ENCODE measurements at regions not wholly inside any gene's neighbourhood (a gene's known extent, or its start where the extent isn't known, plus 50 kb on each side); places are given as distances from the start of the nearest gene placed in this dataset.
A peak's percentile ranks its signal among the peaks of the same experiment; 100 is the strongest.

DNA sequence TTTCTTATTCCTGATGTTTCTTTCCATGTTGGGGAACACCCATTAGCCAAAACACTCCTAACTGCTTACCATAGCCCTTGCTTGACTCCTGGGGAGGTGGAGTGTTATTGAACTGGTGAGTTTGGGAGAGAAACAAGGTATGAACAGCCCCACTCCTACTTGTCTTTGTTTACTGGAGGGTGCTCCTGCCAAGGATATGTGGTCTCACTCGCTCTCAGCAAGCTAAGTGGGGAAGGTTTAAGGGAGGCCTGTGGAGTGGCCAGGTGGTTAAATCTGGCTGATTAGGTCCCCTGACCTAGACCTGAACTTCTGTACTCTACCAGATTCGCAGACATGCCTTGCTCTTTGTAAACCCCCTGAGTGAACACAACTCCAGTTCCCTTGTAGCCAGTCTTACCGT, 300.1 kb downstream of the PTEN start:
- H3K4me3 ChIP-seq (replicated peaks; ENCODE audit: low read depth, low read length), result no peak overlapping the region
- DNase-seq (ENCODE audit: low read depth), result no peak
- TF ChIP-seq, protein P1, sequence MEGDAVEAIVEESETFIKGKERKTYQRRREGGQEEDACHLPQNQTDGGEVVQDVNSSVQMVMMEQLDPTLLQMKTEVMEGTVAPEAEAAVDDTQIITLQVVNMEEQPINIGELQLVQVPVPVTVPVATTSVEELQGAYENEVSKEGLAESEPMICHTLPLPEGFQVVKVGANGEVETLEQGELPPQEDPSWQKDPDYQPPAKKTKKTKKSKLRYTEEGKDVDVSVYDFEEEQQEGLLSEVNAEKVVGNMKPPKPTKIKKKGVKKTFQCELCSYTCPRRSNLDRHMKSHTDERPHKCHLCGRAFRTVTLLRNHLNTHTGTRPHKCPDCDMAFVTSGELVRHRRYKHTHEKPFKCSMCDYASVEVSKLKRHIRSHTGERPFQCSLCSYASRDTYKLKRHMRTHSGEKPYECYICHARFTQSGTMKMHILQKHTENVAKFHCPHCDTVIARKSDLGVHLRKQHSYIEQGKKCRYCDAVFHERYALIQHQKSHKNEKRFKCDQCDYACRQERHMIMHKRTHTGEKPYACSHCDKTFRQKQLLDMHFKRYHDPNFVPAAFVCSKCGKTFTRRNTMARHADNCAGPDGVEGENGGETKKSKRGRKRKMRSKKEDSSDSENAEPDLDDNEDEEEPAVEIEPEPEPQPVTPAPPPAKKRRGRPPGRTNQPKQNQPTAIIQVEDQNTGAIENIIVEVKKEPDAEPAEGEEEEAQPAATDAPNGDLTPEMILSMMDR (IDR thresholded peaks at IDR 0.05; ENCODE audit: low read length, missing control alignments), result no peak

DNA sequence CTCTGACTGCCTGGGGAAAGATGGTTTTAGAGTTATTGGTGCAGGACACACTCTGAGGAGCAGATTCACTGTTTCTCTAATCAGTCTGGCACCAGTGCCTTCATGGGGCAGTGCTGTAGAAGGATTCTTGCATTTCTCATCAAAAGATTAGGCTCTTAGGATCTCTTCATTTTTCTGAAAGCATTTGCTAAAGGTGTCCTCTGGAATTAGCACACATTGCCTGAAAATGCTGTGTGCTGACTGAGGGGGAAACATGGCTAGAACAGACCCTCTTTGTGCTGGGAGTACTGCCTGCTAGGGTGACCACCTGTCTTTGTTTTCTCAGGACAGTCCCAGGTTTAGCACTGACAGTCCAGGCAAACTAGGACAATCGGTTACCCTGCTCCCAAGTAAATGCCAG, 301.0 kb downstream of the PTEN start:
- H3K4me3 ChIP-seq (replicated peaks; ENCODE audit: low read depth, low read length), result no peak overlapping the region
- TF ChIP-seq, protein P1 (IDR thresholded peaks at IDR 0.05; ENCODE audit: low read length, missing control alignments), result no peak
- no peak for DNase-seq (ENCODE audit: low read depth)

DNA sequence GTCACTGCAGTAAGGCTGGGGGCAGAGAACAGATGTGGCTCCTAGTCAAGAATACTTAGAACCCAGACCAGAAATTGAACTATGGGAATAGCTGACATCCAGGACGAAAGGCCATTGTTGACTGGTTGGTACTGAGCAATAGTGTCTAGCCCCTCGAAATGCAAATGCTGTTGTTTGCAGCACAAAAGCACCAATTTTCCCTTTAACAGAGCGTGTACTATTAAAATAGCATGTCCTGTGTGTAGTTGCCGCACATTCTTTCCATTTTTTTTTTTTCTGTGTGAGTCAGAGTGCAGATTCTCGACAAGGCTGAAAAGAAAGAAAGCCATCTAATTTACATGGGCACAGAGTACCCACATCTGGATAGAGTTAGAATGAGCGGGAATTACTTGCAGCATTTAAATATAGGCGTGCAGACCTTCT, 302.4 kb downstream of the PTEN start:
- H3K4me3 ChIP-seq (replicated peaks; ENCODE audit: low read depth, low read length), result no peak overlapping the region
- TF ChIP-seq, protein P1 (IDR thresholded peaks at IDR 0.05; ENCODE audit: low read length, missing control alignments), result no peak
- peak; percentile 42 for DNase-seq (ENCODE audit: low read depth)

DNA sequence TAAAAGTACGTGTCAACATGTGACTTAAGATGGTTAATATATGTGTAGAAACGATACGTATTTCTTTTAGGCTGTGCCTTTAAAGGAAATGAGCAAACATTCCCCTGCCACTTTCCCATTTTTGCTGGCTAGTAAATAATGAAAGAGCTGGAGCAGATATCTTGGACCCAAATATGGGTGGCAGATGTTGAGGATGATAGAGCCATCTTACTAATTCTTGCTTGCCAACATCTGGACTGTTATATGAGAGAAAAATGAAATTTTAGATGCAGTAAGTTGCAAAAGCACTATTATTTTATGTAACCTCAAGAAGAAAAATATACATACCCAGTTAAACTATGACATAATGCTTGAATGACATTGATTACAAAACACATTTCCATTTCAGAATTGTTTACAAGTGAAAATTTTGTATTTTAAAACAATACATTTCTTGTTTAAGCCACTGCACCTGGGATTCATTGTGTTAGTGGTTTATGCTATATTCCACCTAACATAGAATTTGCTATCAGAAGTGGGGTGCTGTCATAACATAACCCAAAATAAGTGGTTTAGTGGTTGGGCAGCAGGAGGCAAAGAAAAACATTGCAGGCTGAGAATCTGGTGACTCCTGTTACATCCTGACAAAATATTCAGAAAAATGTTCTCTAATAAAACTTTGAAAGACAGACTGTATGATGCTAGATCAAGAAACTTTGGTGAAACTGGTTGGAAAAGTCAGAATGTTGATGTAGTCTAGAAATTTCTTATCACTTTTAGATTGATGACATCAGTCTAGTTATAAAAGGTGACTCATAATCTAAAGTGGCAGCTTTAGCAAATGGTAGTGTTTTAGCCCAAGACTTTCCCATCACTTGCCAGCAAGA, 305.0 kb downstream of the PTEN start:
- TF ChIP-seq, protein P1 (IDR thresholded peaks at IDR 0.05; ENCODE audit: low read length, missing control alignments), result no peak
- no peak for DNase-seq (ENCODE audit: low read depth)
- H3K4me3 ChIP-seq (replicated peaks; ENCODE audit: low read depth, low read length), result no peak overlapping the region

DNA sequence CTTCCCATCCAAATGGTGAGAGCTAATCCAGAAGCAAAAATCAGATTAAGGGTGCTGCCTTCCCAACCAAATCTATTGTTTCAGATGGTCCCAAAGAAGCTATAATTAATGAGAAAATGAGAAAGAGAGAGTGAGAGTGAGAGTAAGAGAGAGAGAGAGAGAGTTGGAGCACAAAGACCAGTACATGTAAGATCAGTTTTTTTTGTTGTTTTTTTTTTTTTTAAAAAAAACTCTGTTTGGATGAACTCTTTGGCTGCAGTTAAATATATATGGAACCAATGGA, 305.6 kb downstream of the PTEN start:
- no peak for DNase-seq (ENCODE audit: low read depth)
- TF ChIP-seq, protein P1 (IDR thresholded peaks at IDR 0.05; ENCODE audit: low read length, missing control alignments), result no peak
- H3K4me3 ChIP-seq (replicated peaks; ENCODE audit: low read depth, low read length), result no peak overlapping the region

DNA sequence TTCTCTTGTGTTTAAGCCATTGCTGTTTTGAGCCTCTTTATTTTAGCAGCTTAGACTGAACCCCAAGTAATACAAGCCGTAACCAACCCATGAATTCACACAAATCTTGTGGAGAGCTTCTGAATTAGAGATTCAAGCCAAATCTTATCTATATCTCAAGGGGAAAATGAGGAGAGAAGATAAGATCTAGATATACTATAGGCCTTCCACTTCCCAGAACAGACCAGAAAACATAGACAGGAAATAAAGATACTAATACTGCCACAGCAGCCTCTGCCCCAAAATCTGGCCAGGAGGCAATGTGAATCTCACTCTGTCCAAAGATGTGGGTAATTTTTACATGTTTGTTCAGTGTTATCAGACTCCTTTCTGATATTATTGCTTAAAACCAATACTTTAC, 307.2 kb downstream of the PTEN start:
- no peak overlapping the region for H3K4me3 ChIP-seq (replicated peaks; ENCODE audit: low read depth, low read length)
- no peak for DNase-seq (ENCODE audit: low read depth)
- TF ChIP-seq, protein P1 (IDR thresholded peaks at IDR 0.05; ENCODE audit: low read length, missing control alignments), result no peak

DNA sequence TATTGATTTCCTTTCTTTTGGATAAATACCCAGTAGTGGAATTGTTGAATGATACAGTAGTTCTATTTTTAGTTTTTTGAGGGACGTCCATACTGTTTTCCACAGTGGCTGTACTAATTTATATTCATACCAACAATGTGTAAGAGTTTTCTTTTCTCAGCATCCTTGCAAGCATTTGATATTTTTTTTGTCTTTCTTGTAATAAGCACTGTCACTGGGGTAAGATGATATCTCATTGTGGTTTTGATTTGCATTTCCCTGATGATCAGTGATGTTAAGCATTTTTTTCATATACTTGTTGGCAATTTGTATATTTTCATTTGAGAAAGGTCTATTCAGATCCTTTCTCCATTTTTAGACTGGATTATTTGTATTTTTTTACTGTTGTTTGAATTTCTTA, 308.7 kb downstream of the PTEN start:
- no peak for DNase-seq (ENCODE audit: low read depth)
- H3K4me3 ChIP-seq (replicated peaks; ENCODE audit: low read depth, low read length), result no peak overlapping the region
- TF ChIP-seq, protein P1 (IDR thresholded peaks at IDR 0.05; ENCODE audit: low read length, missing control alignments), result no peak

Measured in fibroblast of pulmonary artery (primary cell).